Activated naive CD8-positive, alpha-beta T cell treated with anti-CD3 and anti-CD28 coated beads for 36 hours (primary cell): ENCODE measurements at regions not wholly inside any gene's neighbourhood (a gene's known extent, or its start where the extent isn't known, plus 50 kb on each side); places are given as distances from the start of the nearest gene placed in this dataset.

Experiments used
- DNase-seq: peaks from one replicate; pipeline ENCODE4 v3.0.0; 2021
- H3K27ac Mint-ChIP-seq: one replicate; pipeline ENCODE4 v1.8.0; 2022; ENCODE audit warnings: mild to moderate bottlenecking, moderate library complexity, mixed read lengths
- H3K27me3 Mint-ChIP-seq: one replicate; pipeline ENCODE4 v1.8.0; 2022; ENCODE audit warnings: mild to moderate bottlenecking, mixed read lengths
- H3K36me3 Mint-ChIP-seq: one replicate; pipeline ENCODE4 v1.8.0; 2021; ENCODE audit warnings: mild to moderate bottlenecking, mixed read lengths
- H3K4me1 Mint-ChIP-seq: one replicate; pipeline ENCODE4 v1.8.0; 2021; ENCODE audit warnings: mixed read lengths
- H3K4me3 Mint-ChIP-seq: one replicate; pipeline ENCODE4 v1.8.0; 2022; ENCODE audit warnings: mild to moderate bottlenecking, moderate library complexity, mixed read lengths
- H3K9me3 Mint-ChIP-seq: one replicate; pipeline ENCODE4 v1.8.0; 2022; ENCODE audit warnings: mixed read lengths

GRCh38 chr10:131849591-131850382, 51.0 kb upstream of the PPP2R2D start:
- no peaks in the 10 kb centered on the region for H3K4me1 Mint-ChIP-seq
- peaks cover 4% of the 10 kb centered on the region for H3K9me3 Mint-ChIP-seq
- H3K36me3 Mint-ChIP-seq = no peaks in the 10 kb centered on the region
- no peak overlapping the region for H3K27ac Mint-ChIP-seq
- no peak overlapping the region for H3K4me3 Mint-ChIP-seq
- no peak for DNase-seq
- no peaks in the 10 kb centered on the region for H3K27me3 Mint-ChIP-seq

- no peaks in the 10 kb centered on the region for H3K4me1 Mint-ChIP-seq
- H3K27me3 Mint-ChIP-seq = no peaks in the 10 kb centered on the region
- no peak overlapping the region for H3K27ac Mint-ChIP-seq
- H3K4me3 Mint-ChIP-seq = no peak overlapping the region
- no peaks in the 10 kb centered on the region for H3K36me3 Mint-ChIP-seq
- DNase-seq = no peak
- H3K9me3 Mint-ChIP-seq = peaks cover 4% of the 10 kb centered on the region
Measured at GRCh38 chr10:131850383-131850870, 50.4 kb upstream of the PPP2R2D start.
